Neural cell (in vitro differentiated cells): ENCODE measurements at regions not wholly inside any gene's neighbourhood (a gene's known extent, or its start where the extent isn't known, plus 50 kb on each side); places are given as distances from the start of the nearest gene placed in this dataset.

Source experiments
- H2AFZ ChIP-seq: fragments of 200-600, 300-800 bp; sonication (generic), shearing (Covaris generic); 2 replicates; pipeline ENCODE4 v1.6.0; 2014; ENCODE audit warnings: low read depth, mild to moderate bottlenecking, antibody characterized with exemption, low read length, moderate library complexity
- H3F3A ChIP-seq: fragments of 200-600 bp; shearing (Covaris generic); 2 replicates; pipeline ENCODE4 v1.6.1; 2016; ENCODE audit warnings: mild to moderate bottlenecking, moderate library complexity, mixed read lengths, antibody characterized with exemption, low read length; ENCODE audit not compliant: insufficient read depth, poor library complexity, severe bottlenecking
- H3K27ac ChIP-seq: fragments of 200-600, 300-800 bp; sonication (generic), shearing (Covaris generic); 2 replicates; pipeline ENCODE4 v1.5.1; 2014; ENCODE audit warnings: mild to moderate bottlenecking, low read length, moderate library complexity
- H3K27me3 ChIP-seq: fragments of 300-800, 200-600 bp; sonication (generic), shearing (Covaris generic); 2 replicates; pipeline ENCODE4 v1.6.0; 2014; ENCODE audit warnings: mild to moderate bottlenecking, low read depth, low read length, moderate library complexity; ENCODE audit not compliant: insufficient read depth
- H3K36me3 ChIP-seq: fragments of 300-800, 200-600 bp; sonication (generic), shearing (Covaris generic); 2 replicates; pipeline ENCODE4 v1.5.1; 2014; ENCODE audit warnings: mild to moderate bottlenecking, antibody characterized with exemption, low read length, moderate library complexity; ENCODE audit not compliant: insufficient read depth
- H3K4me2 ChIP-seq: fragments of 300-800, 200-600 bp; sonication (generic), shearing (Covaris generic); 2 replicates; pipeline ENCODE4 v1.6.0; 2014; ENCODE audit warnings: mild to moderate bottlenecking, low read length
- H3K4me3 ChIP-seq: fragments of 300-800, 200-600 bp; sonication (generic), shearing (Covaris generic); 2 replicates; pipeline ENCODE4 v1.5.1; 2014; ENCODE audit warnings: mild to moderate bottlenecking, low read length, moderate library complexity
- H3K79me2 ChIP-seq: fragments of 200-600 bp; shearing (Covaris generic); replicated peaks from 2 replicates; pipeline ENCODE4 v1.6.0; 2014; ENCODE audit warnings: mild to moderate bottlenecking, low read length, moderate library complexity; ENCODE audit not compliant: insufficient read depth
- H3K9ac ChIP-seq: fragments of 300-800, 200-600 bp; sonication (generic), shearing (Covaris generic); 2 replicates; pipeline ENCODE4 v1.6.1; 2016; ENCODE audit warnings: mild to moderate bottlenecking, low read length, mixed read lengths
- H3K9me2 ChIP-seq: fragments of 200-600 bp; shearing (Covaris generic); 2 replicates; pipeline ENCODE4 v1.6.1; 2016; ENCODE audit warnings: mild to moderate bottlenecking, low read length, mixed read lengths; ENCODE audit not compliant: insufficient read depth
- H3K9me3 ChIP-seq: fragments of 200-600, 300-800 bp; sonication (generic), shearing (Covaris generic); 2 replicates; pipeline ENCODE4 v1.6.1; 2016; ENCODE audit warnings: mild to moderate bottlenecking, mixed run types, low read length, moderate library complexity, mixed read lengths
- H4K20me1 ChIP-seq: fragments of 200-600 bp; shearing (Covaris generic); 2 replicates; pipeline ENCODE4 v1.6.1; 2016; ENCODE audit warnings: mild to moderate bottlenecking, mixed run types; ENCODE audit not compliant: insufficient read depth
- CTCF ChIP-seq: fragments of 450-650 bp; IDR thresholded peaks from 2 replicates; pipeline ENCODE4 v1.5.1; 2014; ENCODE audit warnings: antibody characterized with exemption, mild to moderate bottlenecking, moderate library complexity; ENCODE audit not compliant: poor library complexity, severe bottlenecking
- EP300 ChIP-seq: fragments of 450-650 bp; conservative IDR thresholded peaks from 2 replicates; pipeline ENCODE4 v1.6.1; 2014; ENCODE audit warnings: antibody characterized with exemption, mild to moderate bottlenecking, moderate library complexity; ENCODE audit not compliant: poor library complexity, severe bottlenecking
- EZH2 ChIP-seq: fragments of 200-600, 300-800 bp; shearing (Covaris generic), sonication (generic); IDR thresholded peaks from 2 replicates; pipeline ENCODE4 v1.6.1; 2014; ENCODE audit warnings: antibody characterized with exemption, low read length, borderline replicate concordance, mild to moderate bottlenecking; ENCODE audit not compliant: insufficient read depth, poor library complexity, severe bottlenecking
- MXI1 ChIP-seq: fragments of 450-650 bp; conservative IDR thresholded peaks from 2 replicates; pipeline ENCODE4 v1.6.1; 2014; ENCODE audit warnings: antibody characterized with exemption, mild to moderate bottlenecking; ENCODE audit not compliant: poor library complexity, severe bottlenecking
- POLR2AphosphoS5 ChIP-seq: IDR thresholded peaks from 2 replicates; pipeline ENCODE4 v1.6.1; 2012
- RAD21 ChIP-seq: fragments of 450-650 bp; conservative IDR thresholded peaks from 2 replicates; pipeline ENCODE4 v1.6.1; 2014; ENCODE audit warnings: antibody characterized with exemption, mild to moderate bottlenecking, moderate library complexity
- REST ChIP-seq: IDR thresholded peaks from 2 replicates; pipeline ENCODE4 v1.6.1; 2012; ENCODE audit warnings: borderline replicate concordance
- SMC3 ChIP-seq: fragments of 450-650 bp; conservative IDR thresholded peaks from 2 replicates; pipeline ENCODE4 v1.6.1; 2014; ENCODE audit warnings: antibody characterized with exemption, mild to moderate bottlenecking, moderate library complexity; ENCODE audit not compliant: poor library complexity
- TAF1 ChIP-seq: IDR thresholded peaks from 2 replicates; pipeline ENCODE4 v1.6.1; 2012; ENCODE audit warnings: low read depth

GRCh38 chr16:7888411-7888810 lies 555.8 kb downstream of the RBFOX1 start:
- no peak overlapping the region for H2AFZ ChIP-seq
- no peak overlapping the region for H3K9ac ChIP-seq
- H3K36me3 ChIP-seq, result no peaks in the 10 kb centered on the region
- H3K27ac ChIP-seq, result no peak overlapping the region
- no peak overlapping the region for H3K4me2 ChIP-seq
- H3K27me3 ChIP-seq, result no peaks in the 10 kb centered on the region
- TF ChIP-seq EZH2, result no peak
- no peaks in the 10 kb centered on the region for H3K9me2 ChIP-seq
- no peaks in the 10 kb centered on the region for H3K9me3 ChIP-seq
- H3K4me3 ChIP-seq, result no peak overlapping the region
- no peaks in the 10 kb centered on the region for H3F3A ChIP-seq
- H4K20me1 ChIP-seq, result no peaks in the 10 kb centered on the region
- H3K79me2 ChIP-seq, result no peaks in the 10 kb centered on the region

- Histone ChIP-seq H3K27ac (no peak overlapping the region), H3K9me2 (no peaks in the 10 kb centered on the region), H3K79me2 (no peaks in the 10 kb centered on the region), H3K9ac (no peak overlapping the region), H3K9me3 (no peaks in the 10 kb centered on the region), H2AFZ (no peak overlapping the region), H3K4me3 (no peak overlapping the region), H4K20me1 (no peaks in the 10 kb centered on the region), H3K27me3 (no peaks in the 10 kb centered on the region), H3K4me2 (no peak overlapping the region), H3K36me3 (no peaks in the 10 kb centered on the region), H3F3A (no peaks in the 10 kb centered on the region)
- TF ChIP-seq REST (no peak), POLR2AphosphoS5 (no peak), EZH2 (no peak), EP300 (no peak), SMC3 (no peak), RAD21 (no peak)
Measured at GRCh38 chr16:7887316-7887715, 554.7 kb downstream of the RBFOX1 start.

- H3K79me2 ChIP-seq, result no peaks in the 10 kb centered on the region
- H3K4me2 ChIP-seq, result no peak overlapping the region
- H3K4me3 ChIP-seq, result no peak overlapping the region
- H2AFZ ChIP-seq, result no peak overlapping the region
- no peaks in the 10 kb centered on the region for H3K9me3 ChIP-seq
- no peak overlapping the region for H3K27ac ChIP-seq
- TF ChIP-seq POLR2AphosphoS5, result no peak
- no peak for TF ChIP-seq SMC3
- no peak for TF ChIP-seq CTCF
- TF ChIP-seq EZH2, result no peak
- no peak for TF ChIP-seq TAF1
- no peak for TF ChIP-seq RAD21
- TF ChIP-seq REST, result no peak
- no peak for TF ChIP-seq EP300
- no peak for TF ChIP-seq MXI1
- H4K20me1 ChIP-seq, result no peaks in the 10 kb centered on the region
- no peaks in the 10 kb centered on the region for H3K36me3 ChIP-seq
- H3K27me3 ChIP-seq, result no peaks in the 10 kb centered on the region
- H3K9ac ChIP-seq, result no peak overlapping the region
- H3K9me2 ChIP-seq, result no peaks in the 10 kb centered on the region
- H3F3A ChIP-seq, result no peaks in the 10 kb centered on the region
Measured at GRCh38 chr16:7871979-7872378, 539.3 kb downstream of the RBFOX1 start.
